HepG2 (cell line): ENCODE measurements at regions not wholly inside any gene's neighbourhood (a gene's known extent, or its start where the extent isn't known, plus 50 kb on each side); places are given as distances from the start of the nearest gene placed in this dataset.

ENCODE experiments used
- ATAC-seq: fragments of 200-7000 bp; cut with Tn5 transposase; 3 replicates; pipeline ENCODE4 v1.9.1; 2020; ENCODE audit warnings: mild to moderate bottlenecking, moderate library complexity
- BruUV-seq: library from RNA; stranded (reverse); fragments of 400-500 nt; replicated peaks from 2 replicates; lab custom pipeline; 2021; lab: Mats Ljungman, UMichigan
- CTCF ChIA-PET: fragments of 300-600 bp; formaldehyde crosslinking; extraction: SDS; loops from one replicate; lab custom pipeline; 2021; ENCODE audit warnings: low total read pairs, inconsistent platforms, low intra/inter-chr PET ratio; lab: Yijun Ruan, JAX
- POLR2A ChIA-PET: fragments of 350-600 bp; sonication (Branson Sonifier 250); formaldehyde crosslinking; loops from one replicate; lab custom pipeline; 2020; ENCODE audit warnings: antibody characterized with exemption, inconsistent platforms; lab: Yijun Ruan, JAX
- DNase-seq: peaks from one replicate; pipeline ENCODE4 v3.0.0-alpha.2; 2015; ENCODE audit warnings: low spot score
- FAIRE-seq: peaks from 3 replicates; lab custom pipeline; 2011; peaks lifted over from hg19 to GRCh38; lab: Jason Lieb, UNC
- H2AFZ ChIP-seq: one replicate; pipeline ENCODE4 v1.6.1; 2011; ENCODE audit warnings: low read length, inconsistent platforms
- H3K27ac ChIP-seq: fragments of 300-600 bp; 3 replicates; pipeline ENCODE4 v1.8.0; 2011; ENCODE audit warnings: mixed run types, mild to moderate bottlenecking, mixed read lengths, low read length, inconsistent platforms; ENCODE audit not compliant: insufficient read depth; ENCODE audit errors: extremely low read length
- H3K27me3 ChIP-seq, 2 experiments: fragments of 200-600 bp in 1 of 2; 2 replicates in 1 of 2; 3 replicates in 1 of 2; pipeline versions ENCODE4 v1.6.0 to v1.8.0; 2011; ENCODE audit warnings: low read length in 2 of 2, mild to moderate bottlenecking in 2 of 2, moderate library complexity in 2 of 2, inconsistent platforms in 1 of 2; ENCODE audit not compliant: insufficient read depth in 2 of 2, control insufficient read depth in 1 of 2
- H3K36me3 ChIP-seq, 2 experiments: fragments of 200-600 bp in 1 of 2; replicated peaks in 1 of 2; 2 replicates in 1 of 2; 3 replicates in 1 of 2; pipeline versions ENCODE4 v1.5.1 to v1.8.0; 2011; ENCODE audit warnings: low read length in 2 of 2, inconsistent platforms in 1 of 2; ENCODE audit not compliant: insufficient read depth in 2 of 2, control insufficient read depth in 1 of 2
- H3K4me1 ChIP-seq: 2 replicates; pipeline ENCODE4 v1.5.1; 2012; ENCODE audit warnings: low read length, inconsistent platforms; ENCODE audit not compliant: insufficient read depth
- H3K4me2 ChIP-seq: 2 replicates; pipeline ENCODE4 v1.6.0; 2011; ENCODE audit warnings: low read depth, low read length, inconsistent platforms
- H3K4me3 ChIP-seq, 3 experiments: fragments of 200-600 bp in 1 of 3; sonication (generic), shearing (Covaris generic) in 1 of 3; replicated peaks in 1 of 3; 2 replicates each; pipeline ENCODE4 v1.5.1; 2011 to 2016; ENCODE audit warnings: low read length in 3 of 3, inconsistent platforms in 2 of 3, low read depth in 2 of 3, mild to moderate bottlenecking in 2 of 3, control low read depth in 1 of 3, mixed read lengths in 1 of 3; ENCODE audit not compliant: insufficient read depth in 1 of 3
- H3K79me2 ChIP-seq: one replicate; pipeline ENCODE4 v1.6.1; 2011; ENCODE audit warnings: low read length, inconsistent platforms; ENCODE audit not compliant: insufficient read depth
- H3K9ac ChIP-seq: 2 replicates; pipeline ENCODE4 v1.6.0; 2011; ENCODE audit warnings: mild to moderate bottlenecking, low read depth, low read length, inconsistent platforms; ENCODE audit not compliant: insufficient read depth
- H3K9me3 ChIP-seq: 2 replicates; pipeline ENCODE4 v1.5.1; 2012; ENCODE audit warnings: mild to moderate bottlenecking, low read length
- H4K20me1 ChIP-seq: 2 replicates; pipeline ENCODE4 v1.6.0; 2011; ENCODE audit warnings: inconsistent platforms, mild to moderate bottlenecking, low read length, moderate library complexity; ENCODE audit not compliant: insufficient read depth
- ARID3A ChIP-seq: IDR thresholded peaks from 2 replicates; pipeline ENCODE4 v1.6.1; 2012; ENCODE audit warnings: low read depth, low read length, improper control_type of control experiment
- CREBL2 ChIP-seq: sonication (generic); formaldehyde crosslinking; IDR thresholded peaks from 2 replicates; pipeline ENCODE4 v1.8.1; 2023; ENCODE audit warnings: missing genetic modification reagents, mild to moderate bottlenecking, borderline replicate concordance
- ELF4 ChIP-seq: sonication (generic); formaldehyde crosslinking; IDR thresholded peaks from 2 replicates; pipeline ENCODE4 v1.5.0; 2020; ENCODE audit warnings: missing genetic modification reagents, mild to moderate bottlenecking, moderate library complexity, borderline replicate concordance
- GLMP ChIP-seq: sonication (generic); formaldehyde crosslinking; IDR thresholded peaks from 2 replicates; pipeline ENCODE4 v1.9.0; 2021; ENCODE audit warnings: missing genetic modification reagents, mild to moderate bottlenecking, borderline replicate concordance
- HBP1 ChIP-seq: IDR thresholded peaks from 2 replicates; pipeline ENCODE4 v1.6.1; 2016; ENCODE audit warnings: low read depth, control low read depth
- MTA3 ChIP-seq: sonication (generic); formaldehyde crosslinking; IDR thresholded peaks from 2 replicates; pipeline ENCODE4 v1.4.0; 2020; ENCODE audit warnings: missing genetic modification reagents
- SIX1 ChIP-seq: sonication (generic); formaldehyde crosslinking; IDR thresholded peaks from 2 replicates; pipeline ENCODE4 v1.4.0; 2020; ENCODE audit warnings: missing genetic modification reagents, borderline replicate concordance
- TRIM22 ChIP-seq: fragments of 450-650 bp; IDR thresholded peaks from 2 replicates; pipeline ENCODE4 v1.6.1; 2017
- ZBTB7A ChIP-seq: sonication (generic); formaldehyde crosslinking; IDR thresholded peaks from 2 replicates; pipeline ENCODE4 v1.8.0; 2022; ENCODE audit warnings: mild to moderate bottlenecking, missing genetic modification reagents
- ZNF235 ChIP-seq: sonication (generic); formaldehyde crosslinking; IDR thresholded peaks from 2 replicates; pipeline ENCODE4 v1.8.1; 2023; ENCODE audit warnings: mild to moderate bottlenecking, missing genetic modification reagents, borderline replicate concordance
- ZNF414 ChIP-seq: sonication (generic); formaldehyde crosslinking; IDR thresholded peaks from 2 replicates; pipeline ENCODE4 v1.5.0; 2020; ENCODE audit warnings: missing genetic modification reagents
- ZNF790 ChIP-seq: sonication (generic); formaldehyde crosslinking; IDR thresholded peaks from 2 replicates; pipeline ENCODE4 v1.8.0; 2022; ENCODE audit warnings: missing genetic modification reagents, mild to moderate bottlenecking, borderline replicate concordance
- WGBS: methylation state at CpG from one replicate; pipeline ENCODE4 v1.1.6; 2017; ENCODE audit warnings: low lambda C conversion rate; 5-methylcytosine and 5-hydroxymethylcytosine counted together
- in situ Hi-C: cut with HindIII; loops from 2 replicates; pipeline ENCODE4 v1.10.0; 2017; ENCODE audit warnings: low pct_unique_long_range_greater_than_20kb; ENCODE audit not compliant: extremely low pct_ligation_motif_present
- intact Hi-C: fragments of 100-400 bp; cut with micrococcal nuclease; formaldehyde crosslinking; loops from one replicate; pipeline ENCODE4 v1.10.0; 2022; ENCODE audit not compliant: unreplicated experiment

- CTCF ChIA-PET, result no interaction called here
- POLR2A ChIA-PET, result no interaction called here
- TF ChIP-seq ZNF235 (CRISPR knock-in tag), result no peak
Measured at GRCh38 chr11:25941353-25941752, 390.6 kb upstream of the ANO3 start.

GRCh38 chr11:25943031-25943430 lies 388.9 kb upstream of the ANO3 start:
- no peaks in the 10 kb centered on the region for H3K9me3 ChIP-seq
- no TSS peak for BruUV-seq
- H3K27ac ChIP-seq, result no peak overlapping the region
- no peaks in the 10 kb centered on the region for H4K20me1 ChIP-seq
- H3K9ac ChIP-seq, result no peak overlapping the region
- H3K27me3 ChIP-seq, result no peaks in the 10 kb centered on the region
- no peak overlapping the region for H3K4me3 ChIP-seq
- POLR2A ChIA-PET, result no interaction called here
- no peak overlapping the region for H2AFZ ChIP-seq
- no peak for ATAC-seq
- no peaks in the 10 kb centered on the region for H3K36me3 ChIP-seq
- CTCF ChIA-PET, result no interaction called here
- no peak for DNase-seq
- H3K79me2 ChIP-seq, result no peaks in the 10 kb centered on the region
- no peak for FAIRE-seq
- intact Hi-C loops, result no loop called here
- H3K4me1 ChIP-seq, result no peaks in the 10 kb centered on the region
- in situ Hi-C loops, result no loop called here
- H3K4me2 ChIP-seq, result no peak overlapping the region
- WGBS, result 11% methylated on average over 6 of the region's 6 CpGs
- TF ChIP-seq ZNF790 (CRISPR knock-in tag) (no peak), HBP1 (CRISPR knock-in tag) (no peak), TRIM22 (no peak), ZBTB7A (no peak), ARID3A (no peak), SIX1 (CRISPR knock-in tag) (no peak), ELF4 (CRISPR knock-in tag) (no peak), CREBL2 (CRISPR knock-in tag) (no peak), GLMP (CRISPR knock-in tag) (no peak), MTA3 (CRISPR knock-in tag) (no peak), ZNF414 (CRISPR knock-in tag) (no peak)

More at GRCh38 chr11:25941353-25941752, 390.6 kb upstream of the ANO3 start:
- Histone ChIP-seq H4K20me1 (no peaks in the 10 kb centered on the region), H2AFZ (no peak overlapping the region), H3K4me3 (no peak overlapping the region), H3K36me3 (no peaks in the 10 kb centered on the region), H3K4me2 (no peak overlapping the region), H3K9ac (no peak overlapping the region), H3K9me3 (no peaks in the 10 kb centered on the region), H3K79me2 (no peaks in the 10 kb centered on the region), H3K4me1 (no peaks in the 10 kb centered on the region), H3K27ac (no peak overlapping the region), H3K27me3 (no peaks in the 10 kb centered on the region)
- ATAC-seq (no peak), DNase-seq (no peak), FAIRE-seq (no peak)
- in situ Hi-C loops, result no loop called here
- 0% methylated on average over 1 of the region's 1 CpG for WGBS
- intact Hi-C loops, result no loop called here
- no TSS peak for BruUV-seq
